ENCODE measurements at regions not wholly inside any gene's neighbourhood (a gene's known extent, or its start where the extent isn't known, plus 50 kb on each side); places are given as distances from the start of the nearest gene placed in this dataset.

GRCh38 chr9:116062206-116062550 lies 91.4 kb upstream of the PAPPA start:
- in situ Hi-C loops (cut with HindIII; ENCODE audit: low pct_ligation_motif_present, low pct_unique_long_range_greater_than_20kb, low sequenced_read_pairs) = no loop called here
- no peak for DNase-seq

- no peak for DNase-seq
- in situ Hi-C loops (cut with HindIII; ENCODE audit: low pct_ligation_motif_present, low pct_unique_long_range_greater_than_20kb, low sequenced_read_pairs) = no loop called here
Measured at GRCh38 chr9:116064970-116065369, 88.6 kb upstream of the PAPPA start.

- no peak for DNase-seq
- in situ Hi-C loops (cut with HindIII; ENCODE audit: low pct_ligation_motif_present, low pct_unique_long_range_greater_than_20kb, low sequenced_read_pairs) = no loop called here
Measured at GRCh38 chr9:116066221-116066620, 87.4 kb upstream of the PAPPA start.

GRCh38 chr9:116067566-116067965 lies 86.0 kb upstream of the PAPPA start:
- in situ Hi-C loops (cut with HindIII; ENCODE audit: low pct_ligation_motif_present, low pct_unique_long_range_greater_than_20kb, low sequenced_read_pairs) = no loop called here
- DNase-seq = no peak

GRCh38 chr9:116070256-116070914 lies 83.2 kb upstream of the PAPPA start:
- no peak for DNase-seq
- in situ Hi-C loops (cut with HindIII; ENCODE audit: low pct_ligation_motif_present, low pct_unique_long_range_greater_than_20kb, low sequenced_read_pairs) = no loop called here

- in situ Hi-C loops (cut with HindIII; ENCODE audit: low pct_ligation_motif_present, low pct_unique_long_range_greater_than_20kb, low sequenced_read_pairs) = no loop called here
- DNase-seq = no peak
Measured at GRCh38 chr9:116072046-116072445, 81.5 kb upstream of the PAPPA start.

DNA sequence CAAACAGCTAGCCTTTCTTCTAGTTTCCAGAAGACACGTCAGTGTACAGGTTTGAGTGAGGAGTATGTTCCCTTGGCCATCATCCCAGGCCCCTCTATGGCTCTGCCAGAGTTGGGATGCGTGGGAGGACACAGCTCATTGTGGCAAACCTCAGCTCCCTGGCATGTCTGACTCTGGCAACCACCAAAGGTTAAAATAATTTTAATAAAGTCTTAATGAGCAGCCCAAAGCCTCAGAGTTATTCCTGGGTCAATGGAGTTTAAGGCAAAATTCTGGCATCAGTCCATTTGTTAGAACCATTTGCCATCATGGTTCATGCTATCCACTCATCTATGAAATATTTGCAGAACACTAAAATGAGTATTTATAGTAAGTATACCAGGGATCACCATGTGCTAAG lies 79.8 kb upstream of the PAPPA start:
- in situ Hi-C loops (cut with HindIII; ENCODE audit: low pct_ligation_motif_present, low pct_unique_long_range_greater_than_20kb, low sequenced_read_pairs) = no loop called here
- DNase-seq = no peak

DNA sequence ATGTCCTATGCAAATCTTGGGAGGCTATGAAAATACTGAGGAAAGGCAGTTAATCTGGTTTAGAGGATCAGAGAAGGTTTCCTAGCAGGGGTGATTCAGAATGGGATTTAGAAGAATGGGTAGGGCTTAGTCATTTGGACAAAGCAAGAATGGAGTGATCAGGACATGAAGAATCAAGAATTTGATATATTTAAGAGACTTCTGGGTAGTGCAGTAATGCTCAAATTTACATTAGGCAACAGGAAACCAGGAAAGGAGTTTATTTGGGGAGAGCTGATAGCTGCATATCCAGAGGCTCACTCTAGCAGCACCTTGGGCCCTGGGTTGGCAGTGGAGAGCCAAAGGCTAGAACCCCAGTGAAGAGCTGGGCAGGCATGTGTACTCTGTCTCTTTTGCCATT lies 78.9 kb upstream of the PAPPA start:
- no peak for DNase-seq
- in situ Hi-C loops (cut with HindIII; ENCODE audit: low pct_ligation_motif_present, low pct_unique_long_range_greater_than_20kb, low sequenced_read_pairs) = no loop called here

DNA sequence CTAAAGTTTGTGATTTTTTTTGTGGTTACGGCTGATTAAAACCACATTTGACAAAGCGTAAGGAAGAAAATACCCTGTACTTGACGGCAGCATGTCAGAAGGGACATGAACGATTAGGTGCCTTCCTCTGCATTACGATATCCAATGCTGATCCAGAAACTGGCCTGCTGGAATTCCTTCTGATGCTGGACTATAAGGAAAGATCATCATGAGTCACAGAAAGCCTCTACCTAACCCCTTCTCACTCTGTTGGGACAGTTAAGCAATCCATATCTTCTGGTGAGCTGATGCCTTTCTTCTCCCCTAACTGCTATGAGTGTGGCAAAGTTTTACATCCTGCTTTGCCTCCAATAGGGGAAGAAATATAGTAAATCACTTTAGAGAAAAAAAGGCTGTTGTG lies 78.4 kb upstream of the PAPPA start:
- in situ Hi-C loops (cut with HindIII; ENCODE audit: low pct_ligation_motif_present, low pct_unique_long_range_greater_than_20kb, low sequenced_read_pairs) = no loop called here
- no peak for DNase-seq

DNA sequence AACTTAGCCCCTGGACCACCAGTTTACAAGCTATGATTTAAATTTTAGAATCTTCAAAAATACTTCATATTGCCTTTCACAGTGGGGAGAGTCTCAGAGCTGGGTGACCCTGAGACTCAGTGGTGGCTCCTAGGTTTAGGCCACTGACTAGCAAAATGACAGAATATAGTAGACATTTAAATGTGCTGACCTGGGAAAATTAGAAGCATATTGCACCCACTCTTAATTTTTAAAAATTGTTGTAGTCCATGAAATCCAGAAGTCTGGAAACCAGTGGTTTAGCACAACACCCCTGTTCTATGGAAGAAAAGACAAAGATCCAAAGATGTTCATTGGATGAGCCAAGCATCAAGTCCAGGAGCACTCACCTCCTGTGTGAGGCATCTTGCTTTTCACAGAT lies 75.0 kb upstream of the PAPPA start:
- in situ Hi-C loops (cut with HindIII; ENCODE audit: low pct_ligation_motif_present, low pct_unique_long_range_greater_than_20kb, low sequenced_read_pairs) = no loop called here
- DNase-seq = no peak

GRCh38 chr9:116080561-116080960 lies 73.0 kb upstream of the PAPPA start:
- in situ Hi-C loops (cut with HindIII; ENCODE audit: low pct_ligation_motif_present, low pct_unique_long_range_greater_than_20kb, low sequenced_read_pairs) = no loop called here
- DNase-seq = no peak

GRCh38 chr9:116081435-116082115 lies 72.0 kb upstream of the PAPPA start:
- DNase-seq = no peak
- in situ Hi-C loops (cut with HindIII; ENCODE audit: low pct_ligation_motif_present, low pct_unique_long_range_greater_than_20kb, low sequenced_read_pairs) = no loop called here

GRCh38 chr9:116083837-116084236 lies 69.8 kb upstream of the PAPPA start:
- no peak for DNase-seq
- in situ Hi-C loops (cut with HindIII; ENCODE audit: low pct_ligation_motif_present, low pct_unique_long_range_greater_than_20kb, low sequenced_read_pairs) = no loop called here

DNA sequence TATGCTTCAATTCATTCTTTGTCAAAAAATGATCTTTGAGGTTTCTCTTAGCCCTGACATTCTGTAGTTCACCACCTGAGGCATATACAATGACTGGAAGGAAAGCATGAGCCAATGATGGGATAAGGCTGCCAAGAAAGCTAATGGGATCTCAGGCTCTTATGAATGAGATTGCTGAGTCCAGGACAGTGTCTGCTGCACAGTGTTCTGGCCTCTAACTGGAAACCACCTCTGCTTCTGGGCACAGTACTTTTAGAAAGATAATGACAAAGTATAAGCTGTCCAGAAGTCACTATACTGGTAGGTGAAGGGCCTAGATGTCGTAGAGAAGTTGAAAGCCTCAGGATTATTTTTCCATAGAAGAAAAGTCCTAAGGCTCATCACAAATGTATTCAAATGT lies 69.1 kb upstream of the PAPPA start:
- DNase-seq = no peak
- in situ Hi-C loops (cut with HindIII; ENCODE audit: low pct_ligation_motif_present, low pct_unique_long_range_greater_than_20kb, low sequenced_read_pairs) = no loop called here

- in situ Hi-C loops (cut with HindIII; ENCODE audit: low pct_ligation_motif_present, low pct_unique_long_range_greater_than_20kb, low sequenced_read_pairs) = no loop called here
- DNase-seq = no peak
Measured at GRCh38 chr9:116087246-116087645, 66.3 kb upstream of the PAPPA start.

- DNase-seq = no peak
- in situ Hi-C loops (cut with HindIII; ENCODE audit: low pct_ligation_motif_present, low pct_unique_long_range_greater_than_20kb, low sequenced_read_pairs) = no loop called here
Measured at GRCh38 chr9:116087751-116088194, 65.8 kb upstream of the PAPPA start.

DNA sequence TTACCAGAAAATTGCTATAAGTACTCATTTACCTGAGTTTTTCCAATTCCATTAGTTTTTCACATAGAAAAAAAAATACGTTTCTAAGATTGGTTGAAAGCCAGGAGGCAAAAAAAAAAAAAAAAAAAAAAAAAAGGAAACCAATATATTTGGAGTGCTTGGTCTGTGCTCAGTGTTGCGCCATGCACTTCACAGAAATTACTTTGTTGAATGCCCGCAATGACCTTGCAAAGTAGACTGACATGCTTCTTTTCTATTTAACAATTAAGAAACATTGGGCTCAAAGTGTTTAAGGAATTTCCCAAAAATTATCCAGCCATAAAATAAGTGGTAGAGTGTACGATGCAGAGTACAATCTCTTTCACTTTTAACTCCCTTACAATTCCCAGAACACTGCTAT lies 65.2 kb upstream of the PAPPA start:
- in situ Hi-C loops (cut with HindIII; ENCODE audit: low pct_ligation_motif_present, low pct_unique_long_range_greater_than_20kb, low sequenced_read_pairs) = no loop called here
- DNase-seq = no peak

DNA sequence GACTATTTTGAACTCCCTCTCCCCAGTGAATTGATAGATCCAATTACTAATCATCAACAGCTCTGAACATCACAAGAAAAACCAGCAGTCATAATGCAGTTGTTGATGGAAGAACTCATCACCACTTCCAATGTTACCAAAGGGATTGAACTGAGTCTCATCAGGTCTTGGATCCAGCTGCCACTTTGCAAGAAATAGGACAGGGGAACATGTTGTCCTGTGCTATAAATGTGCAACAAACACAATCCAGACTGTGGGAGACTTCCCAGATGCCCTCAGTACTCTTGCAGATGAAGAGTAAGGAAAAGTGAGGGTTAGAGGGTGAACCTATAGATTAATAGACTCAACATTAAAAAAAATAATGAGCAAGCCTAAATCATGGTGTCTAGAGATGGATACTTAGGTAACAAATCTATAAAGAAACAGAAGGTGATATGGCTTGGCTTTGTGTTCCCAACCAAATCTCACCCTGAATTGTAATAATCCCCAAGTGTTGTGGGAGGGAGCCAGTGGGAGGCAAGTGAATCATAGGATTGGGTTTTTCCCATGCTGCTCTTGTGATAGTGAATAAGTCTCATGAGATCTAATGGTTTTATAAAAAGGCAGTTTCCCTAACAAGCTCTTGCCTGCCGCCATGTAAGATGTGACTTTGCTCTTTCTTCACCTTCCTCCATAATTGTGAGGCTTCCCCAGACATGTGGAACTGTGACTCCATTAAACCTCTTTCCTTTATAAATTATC lies 63.4 kb upstream of the PAPPA start:
- in situ Hi-C loops (cut with HindIII; ENCODE audit: low pct_ligation_motif_present, low pct_unique_long_range_greater_than_20kb, low sequenced_read_pairs) = no loop called here

DNA sequence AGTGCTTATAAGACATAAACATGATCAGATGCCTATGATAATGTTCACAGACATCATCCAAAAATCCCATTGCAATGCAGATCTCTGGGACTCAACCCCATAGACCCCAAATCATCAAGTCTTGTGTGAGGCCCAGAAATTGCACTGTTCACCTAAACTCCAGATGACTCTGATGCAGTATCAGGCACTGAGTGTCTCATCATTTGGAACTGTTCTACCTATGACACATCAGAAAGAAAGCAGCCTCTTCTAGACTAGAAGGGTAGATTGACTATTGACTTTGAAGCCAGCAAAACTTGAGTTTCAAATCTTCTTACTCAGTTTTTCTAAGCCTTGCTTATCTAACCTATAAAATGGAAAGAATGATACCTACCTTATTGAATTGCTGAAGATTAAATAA lies 58.7 kb upstream of the PAPPA start:
- in situ Hi-C loops (cut with HindIII; ENCODE audit: low pct_ligation_motif_present, low pct_unique_long_range_greater_than_20kb, low sequenced_read_pairs) = no loop called here
- no peak for DNase-seq

More for the DNA sequence above, 63.4 kb upstream of the PAPPA start:
- DNase-seq = no peak

DNA sequence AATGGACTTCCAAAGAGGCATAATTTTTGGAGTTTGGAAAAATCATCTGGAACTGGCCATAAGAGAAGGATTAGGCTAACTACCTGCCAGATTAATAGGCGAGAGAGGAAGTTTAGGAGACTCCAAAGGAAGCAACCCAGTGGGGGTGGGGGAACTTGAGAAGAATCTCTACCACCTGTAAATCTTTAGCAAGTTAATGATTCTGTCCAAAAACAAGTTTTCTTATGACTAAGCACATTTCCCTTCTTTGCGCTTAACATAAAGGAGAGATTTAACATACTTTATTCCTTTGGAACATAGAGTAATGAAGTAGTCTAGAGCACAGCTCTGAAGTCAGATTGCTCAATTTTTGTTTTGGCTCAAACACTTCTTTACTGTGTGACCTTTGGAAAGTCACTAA lies 58.2 kb upstream of the PAPPA start:
- DNase-seq = no peak
- in situ Hi-C loops (cut with HindIII; ENCODE audit: low pct_ligation_motif_present, low pct_unique_long_range_greater_than_20kb, low sequenced_read_pairs) = no loop called here
